ENCODE measurements at regions not wholly inside any gene's neighbourhood (a gene's known extent, or its start where the extent isn't known, plus 50 kb on each side); places are given as distances from the start of the nearest gene placed in this dataset.

DNA sequence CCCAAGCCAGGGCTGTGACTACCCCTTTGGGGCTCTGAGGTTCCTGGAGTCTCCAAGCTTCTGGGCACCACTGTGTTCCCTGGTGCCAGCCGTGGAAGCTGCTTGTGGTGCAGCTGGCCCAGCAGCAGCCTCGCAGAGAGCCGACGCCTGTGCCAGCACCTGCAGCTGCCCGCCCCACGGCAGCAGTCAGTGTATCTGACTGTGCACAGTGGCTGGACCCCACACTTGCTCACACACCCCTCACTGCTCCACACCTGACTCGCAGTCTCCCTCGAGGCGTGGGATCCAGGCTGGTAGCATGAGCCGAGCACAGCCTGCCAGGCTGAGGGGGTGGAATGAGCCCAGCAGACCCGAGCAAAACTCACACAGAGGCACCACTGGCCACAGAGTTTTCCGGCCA lies 325.2 kb downstream of the PCNX1 start:
- Histone ChIP-seq H3K4me2 (ENCODE audit: low read depth, low read length, poor library complexity, severe bottlenecking) (no peak overlapping the region), H3K9ac (ENCODE audit: low read length) (no peak overlapping the region), H2AFZ (ENCODE audit: low read depth, low read length, severe bottlenecking) (no peak overlapping the region), H3K9me3 (ENCODE audit: insufficient read depth, low read length) (no peaks in the 10 kb centered on the region), H3K9me2 (replicated peaks; ENCODE audit: insufficient read depth, low read length) (no peaks in the 10 kb centered on the region), H3K36me3 (ENCODE audit: low read length) (no peaks in the 10 kb centered on the region), H3K27ac (ENCODE audit: low read depth, low read length) (no peak overlapping the region), H4K20me1 (ENCODE audit: low read depth, low read length) (no peaks in the 10 kb centered on the region), H3K27me3 (ENCODE audit: low read length) (no peaks in the 10 kb centered on the region), H3K4me3 (ENCODE audit: insufficient read depth, low read length, poor library complexity, severe bottlenecking) (no peak overlapping the region), H3F3A (ENCODE audit: insufficient read depth) (no peaks in the 10 kb centered on the region), H3K79me2 (ENCODE audit: insufficient read depth, low read length) (no peaks in the 10 kb centered on the region)
- no peak for TF ChIP-seq EZH2phosphoT487 (conservative IDR thresholded peaks at IDR 0.05; ENCODE audit: low read length)
- TF ChIP-seq, protein P1, sequence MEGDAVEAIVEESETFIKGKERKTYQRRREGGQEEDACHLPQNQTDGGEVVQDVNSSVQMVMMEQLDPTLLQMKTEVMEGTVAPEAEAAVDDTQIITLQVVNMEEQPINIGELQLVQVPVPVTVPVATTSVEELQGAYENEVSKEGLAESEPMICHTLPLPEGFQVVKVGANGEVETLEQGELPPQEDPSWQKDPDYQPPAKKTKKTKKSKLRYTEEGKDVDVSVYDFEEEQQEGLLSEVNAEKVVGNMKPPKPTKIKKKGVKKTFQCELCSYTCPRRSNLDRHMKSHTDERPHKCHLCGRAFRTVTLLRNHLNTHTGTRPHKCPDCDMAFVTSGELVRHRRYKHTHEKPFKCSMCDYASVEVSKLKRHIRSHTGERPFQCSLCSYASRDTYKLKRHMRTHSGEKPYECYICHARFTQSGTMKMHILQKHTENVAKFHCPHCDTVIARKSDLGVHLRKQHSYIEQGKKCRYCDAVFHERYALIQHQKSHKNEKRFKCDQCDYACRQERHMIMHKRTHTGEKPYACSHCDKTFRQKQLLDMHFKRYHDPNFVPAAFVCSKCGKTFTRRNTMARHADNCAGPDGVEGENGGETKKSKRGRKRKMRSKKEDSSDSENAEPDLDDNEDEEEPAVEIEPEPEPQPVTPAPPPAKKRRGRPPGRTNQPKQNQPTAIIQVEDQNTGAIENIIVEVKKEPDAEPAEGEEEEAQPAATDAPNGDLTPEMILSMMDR (IDR thresholded peaks at IDR 0.05; ENCODE audit: insufficient read depth, low read length, poor library complexity, severe bottlenecking), result no peak

DNA sequence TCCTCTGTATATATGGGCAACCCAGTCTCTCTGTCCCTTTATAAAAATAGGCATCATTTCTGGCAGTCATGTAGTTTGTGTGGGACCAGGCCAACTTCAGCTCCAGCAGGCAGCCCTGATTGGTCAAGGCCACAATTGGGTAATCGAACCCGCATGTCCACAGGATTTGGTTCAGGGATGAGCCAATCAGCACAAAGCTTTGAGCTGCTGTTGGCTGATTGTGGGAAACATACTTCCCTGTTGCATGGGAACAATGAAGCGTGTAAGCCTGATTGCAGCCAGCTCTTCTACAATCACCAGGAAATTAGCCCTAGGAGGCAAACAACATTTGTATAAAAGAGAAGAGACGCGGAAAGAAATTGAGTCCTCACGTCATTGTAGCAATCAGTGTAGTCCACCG lies 328.6 kb downstream of the PCNX1 start:
- Histone ChIP-seq H3K4me2 (ENCODE audit: low read depth, low read length, poor library complexity, severe bottlenecking) (no peak overlapping the region), H3K9ac (ENCODE audit: low read length) (no peak overlapping the region), H3K4me3 (ENCODE audit: insufficient read depth, low read length, poor library complexity, severe bottlenecking) (no peak overlapping the region), H3K36me3 (ENCODE audit: low read length) (no peaks in the 10 kb centered on the region), H3K27me3 (ENCODE audit: low read length) (no peaks in the 10 kb centered on the region), H4K20me1 (ENCODE audit: low read depth, low read length) (no peaks in the 10 kb centered on the region), H3K79me2 (ENCODE audit: insufficient read depth, low read length) (no peaks in the 10 kb centered on the region), H2AFZ (ENCODE audit: low read depth, low read length, severe bottlenecking) (no peak overlapping the region), H3K27ac (ENCODE audit: low read depth, low read length) (no peak overlapping the region), H3K9me2 (replicated peaks; ENCODE audit: insufficient read depth, low read length) (no peaks in the 10 kb centered on the region), H3K9me3 (ENCODE audit: insufficient read depth, low read length) (no peaks in the 10 kb centered on the region), H3F3A (ENCODE audit: insufficient read depth) (no peaks in the 10 kb centered on the region)
- TF ChIP-seq, protein P1 (IDR thresholded peaks at IDR 0.05; ENCODE audit: insufficient read depth, low read length, poor library complexity, severe bottlenecking), result no peak
- TF ChIP-seq EZH2phosphoT487 (conservative IDR thresholded peaks at IDR 0.05; ENCODE audit: low read length), result no peak

DNA sequence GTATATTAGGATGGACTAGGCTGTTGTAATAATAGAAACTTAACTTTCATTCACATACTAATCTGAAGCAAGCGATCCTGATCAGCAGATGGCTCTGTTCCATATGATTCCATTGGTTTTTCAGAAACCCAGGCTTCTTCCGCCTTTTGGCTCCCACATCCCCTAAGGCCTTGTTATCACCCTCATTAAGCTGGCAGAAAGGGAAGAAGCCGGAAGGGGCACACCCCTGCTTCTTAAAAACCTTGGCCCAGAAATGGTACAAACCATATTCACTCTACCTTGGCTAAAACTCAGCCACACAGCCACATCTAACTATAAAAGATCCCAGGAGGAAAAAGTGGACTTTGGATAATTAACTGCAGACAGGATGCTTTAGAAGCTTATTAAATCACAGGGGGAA lies 329.2 kb downstream of the PCNX1 start:
- TF ChIP-seq, protein P1 (IDR thresholded peaks at IDR 0.05; ENCODE audit: insufficient read depth, low read length, poor library complexity, severe bottlenecking), result no peak
- TF ChIP-seq EZH2phosphoT487 (conservative IDR thresholded peaks at IDR 0.05; ENCODE audit: low read length), result no peak
- Histone ChIP-seq H3K27ac (ENCODE audit: low read depth, low read length) (no peak overlapping the region), H3K79me2 (ENCODE audit: insufficient read depth, low read length) (no peaks in the 10 kb centered on the region), H3K4me3 (ENCODE audit: insufficient read depth, low read length, poor library complexity, severe bottlenecking) (no peak overlapping the region), H3K36me3 (ENCODE audit: low read length) (no peaks in the 10 kb centered on the region), H3K9me3 (ENCODE audit: insufficient read depth, low read length) (no peaks in the 10 kb centered on the region), H3K9ac (ENCODE audit: low read length) (no peak overlapping the region), H2AFZ (ENCODE audit: low read depth, low read length, severe bottlenecking) (no peak overlapping the region), H4K20me1 (ENCODE audit: low read depth, low read length) (no peaks in the 10 kb centered on the region), H3K9me2 (replicated peaks; ENCODE audit: insufficient read depth, low read length) (no peaks in the 10 kb centered on the region), H3K27me3 (ENCODE audit: low read length) (no peaks in the 10 kb centered on the region), H3K4me2 (ENCODE audit: low read depth, low read length, poor library complexity, severe bottlenecking) (no peak overlapping the region), H3F3A (ENCODE audit: insufficient read depth) (no peaks in the 10 kb centered on the region)

All from SU-DHL-6 (cell line).